GM19025 (cell line): ENCODE measurements at regions not wholly inside any gene's neighbourhood (a gene's known extent, or its start where the extent isn't known, plus 50 kb on each side); places are given as distances from the start of the nearest gene placed in this dataset.
"Not testable (repeated sequence)": the region's sequence is repeated elsewhere in the genome, so short reads cannot be mapped to it uniquely, and the experiment has no call there.

Source experiments
- ATAC-seq: cut with Tn5 transposase; IDR thresholded peaks from one replicate; pipeline ENCODE4 v1.9.1; 2021; ENCODE audit warnings: mild to moderate bottlenecking, low read depth, moderate library complexity; ENCODE audit not compliant: unreplicated experiment

- ATAC-seq, result no peak
Observed at GRCh38 chr4:163077680-163078079, 89.0 kb downstream of the NAF1 start.

GRCh38 chr4:163072222-163072621 lies 94.5 kb downstream of the NAF1 start:
- no peak for ATAC-seq

GRCh38 chr4:163071308-163071707 lies 95.4 kb downstream of the NAF1 start:
- no peak for ATAC-seq

- ATAC-seq, result no peak
Observed at GRCh38 chr4:163070023-163070422, 96.7 kb downstream of the NAF1 start.

- ATAC-seq, result no peak
Observed at GRCh38 chr4:163063891-163064290, 102.8 kb downstream of the NAF1 start.

GRCh38 chr4:163048447-163048846 lies 118.2 kb downstream of the NAF1 start:
- peak; percentile 60 for ATAC-seq

DNA sequence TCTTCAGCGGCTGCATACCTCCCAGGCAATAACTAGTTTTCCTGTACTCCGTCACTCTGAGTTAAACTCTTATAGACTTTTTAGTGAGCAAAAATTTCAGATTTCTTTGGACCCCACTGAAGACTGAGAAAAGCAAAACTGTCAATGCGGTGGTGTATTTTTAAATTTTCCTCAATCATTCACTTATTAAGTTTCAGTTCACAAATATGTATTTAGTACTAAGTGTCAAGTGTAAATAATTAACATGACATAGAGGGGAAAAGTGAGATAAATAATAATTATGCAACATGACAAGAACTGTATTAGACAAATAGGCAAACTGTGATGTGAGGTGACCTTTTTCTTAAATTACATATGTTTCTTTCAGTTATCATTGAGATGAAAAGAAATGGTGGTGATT lies 124.4 kb downstream of the NAF1 start:
- peak; percentile 74 for ATAC-seq

DNA sequence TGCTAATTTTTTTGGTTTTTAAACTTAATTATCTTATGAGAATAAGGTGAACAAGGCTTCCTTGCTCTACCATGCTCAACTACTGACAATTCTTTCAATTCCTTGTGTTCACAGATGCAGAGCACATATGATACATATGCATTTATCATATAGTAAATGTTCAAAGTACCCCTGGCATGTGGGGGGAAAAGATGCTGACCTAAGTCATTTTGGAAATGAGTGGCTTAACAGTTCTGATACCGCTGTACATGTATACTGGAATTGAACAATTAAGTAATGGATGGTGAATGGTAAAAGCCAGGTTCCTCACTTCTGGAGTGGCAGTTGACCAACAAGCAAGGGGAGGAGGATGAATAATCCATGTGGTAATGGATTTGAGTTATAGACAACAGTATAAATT lies 149.6 kb downstream of the NAF1 start:
- no peak for ATAC-seq

- ATAC-seq, result no peak
Observed at GRCh38 chr4:163012816-163013215, 153.9 kb downstream of the NAF1 start.

DNA sequence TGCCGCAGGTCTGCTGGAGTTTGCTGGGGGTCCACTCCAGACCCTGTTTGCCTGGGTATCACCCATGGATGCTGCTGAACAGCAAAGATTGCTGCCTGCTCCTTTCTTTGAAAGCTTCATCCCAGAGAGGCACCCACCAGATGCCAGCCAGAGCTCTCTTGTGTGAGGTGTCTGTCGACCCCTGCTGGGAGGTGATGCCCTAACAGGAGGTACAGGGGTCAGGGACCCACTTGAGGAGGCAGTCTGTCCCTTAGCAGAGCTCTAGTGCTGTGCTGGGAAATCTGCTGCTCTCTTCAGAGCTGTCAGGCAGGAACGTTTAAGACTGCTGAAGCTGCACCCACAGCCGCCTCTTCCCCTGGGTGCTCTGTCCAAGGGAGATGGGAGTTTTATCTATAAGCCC lies 162.7 kb downstream of the NAF1 start:
- no peak for ATAC-seq

- ATAC-seq, result no peak
Observed at GRCh38 chr4:162988530-162988929, 178.2 kb downstream of the NAF1 start.

- no peak for ATAC-seq
Observed at GRCh38 chr4:162985131-162985530, 181.6 kb downstream of the NAF1 start.

GRCh38 chr4:162984621-162985020 lies 182.1 kb downstream of the NAF1 start:
- ATAC-seq, result no peak

DNA sequence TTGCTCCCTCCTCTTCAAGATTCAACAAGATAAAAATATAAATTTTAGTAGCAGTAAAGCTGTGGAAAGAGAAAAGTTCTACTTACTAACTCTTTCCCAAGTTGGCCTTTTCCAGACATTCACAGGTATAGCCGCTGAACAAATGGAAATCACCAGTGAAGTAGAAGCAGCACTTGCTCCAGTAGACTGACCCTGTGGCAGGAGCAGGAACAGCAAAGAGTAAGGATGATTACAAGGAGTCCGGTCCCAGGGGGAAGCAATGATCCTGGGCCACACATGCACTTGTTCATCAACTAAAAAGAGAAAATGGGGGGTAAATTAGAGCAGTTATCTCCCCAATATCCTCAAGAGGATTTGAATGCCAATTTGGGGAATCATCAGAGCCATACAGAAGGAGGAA lies 184.9 kb downstream of the NAF1 start:
- ATAC-seq, result no peak

DNA sequence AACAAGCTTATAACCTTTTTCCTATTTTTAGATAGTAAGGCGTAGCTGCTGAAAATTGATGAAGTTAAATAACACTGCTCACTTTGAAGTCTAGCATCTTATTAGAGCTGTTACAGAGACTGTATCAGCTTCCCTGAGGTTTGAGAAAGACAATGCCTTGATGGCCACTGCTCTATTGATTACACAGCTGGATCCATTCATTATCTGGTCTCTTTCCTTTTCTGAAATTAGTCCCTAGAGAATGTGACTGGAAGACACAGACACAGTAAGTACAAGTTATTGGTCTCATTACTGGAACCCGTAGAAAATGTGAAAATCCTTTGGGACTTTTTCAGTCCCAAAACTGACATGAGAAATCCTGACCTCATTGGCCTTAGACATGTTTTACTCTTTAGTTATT lies 188.3 kb downstream of the NAF1 start:
- no peak for ATAC-seq

DNA sequence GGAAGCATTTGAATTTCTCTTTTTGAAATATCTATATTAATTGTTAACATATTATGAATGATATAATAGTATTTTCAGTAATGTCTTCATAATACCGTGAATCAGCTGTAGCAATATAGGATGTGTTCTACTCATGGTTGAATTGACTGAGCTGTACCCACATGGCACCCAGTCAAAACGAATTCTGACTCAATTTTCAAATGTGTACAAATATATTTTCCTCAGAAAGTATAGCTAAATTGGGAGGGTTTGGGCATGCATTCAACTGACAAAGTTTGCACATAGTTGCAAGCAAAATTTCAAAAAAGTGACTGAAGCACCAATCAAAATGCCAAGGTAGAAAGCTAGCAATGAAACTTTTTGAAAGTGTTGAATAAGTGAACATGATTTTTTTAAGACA lies 188.9 kb downstream of the NAF1 start:
- ATAC-seq, result no peak

- ATAC-seq, result no peak
Observed at GRCh38 chr4:162972661-162973330, 193.9 kb downstream of the NAF1 start.

GRCh38 chr4:162969194-162969593 lies 197.5 kb downstream of the NAF1 start:
- ATAC-seq, result no peak

DNA sequence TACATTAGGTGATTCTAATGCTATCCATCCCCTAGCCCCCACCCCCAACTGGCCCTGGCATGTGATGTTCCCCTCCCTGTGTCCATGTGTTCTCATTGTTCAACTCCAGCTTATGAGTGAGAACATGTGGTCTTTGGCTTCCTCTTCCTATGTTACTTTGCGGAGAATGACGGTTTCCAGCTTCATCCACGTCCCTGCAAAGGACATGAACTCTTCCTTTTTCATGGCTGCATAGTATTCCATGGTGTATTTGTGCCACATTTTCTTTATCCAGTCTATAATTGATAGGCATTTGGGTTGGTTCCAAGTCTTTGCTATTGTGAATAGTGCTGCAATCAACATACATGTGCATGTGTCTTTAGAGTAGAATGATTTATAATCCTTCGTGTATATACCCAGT lies 200.7 kb downstream of the NAF1 start:
- not testable (repeated sequence) for ATAC-seq

GRCh38 chr4:162959046-162959445 lies 207.6 kb downstream of the NAF1 start:
- ATAC-seq, result no peak

GRCh38 chr4:162957521-162958143 lies 209.1 kb downstream of the NAF1 start:
- no peak for ATAC-seq

- no peak for ATAC-seq
Observed at GRCh38 chr4:162954976-162955375, 211.7 kb downstream of the NAF1 start.
